CD4-positive, alpha-beta T cell treated with Interleukin-17A for 4 hours (primary cell): ENCODE measurements at regions not wholly inside any gene's neighbourhood (a gene's known extent, or its start where the extent isn't known, plus 50 kb on each side); places are given as distances from the start of the nearest gene placed in this dataset.

ENCODE experiments used
- DNase-seq: peaks from one replicate; pipeline ENCODE4 v3.0.0-alpha.2; 2020; ENCODE audit warnings: mixed read lengths

- DNase-seq: no peak
These were observed 246.5 kb upstream of the GOLIM4 start for GRCh38 chr3:168341956-168342936.

GRCh38 chr3:168341192-168341815 lies 245.6 kb upstream of the GOLIM4 start:
- no peak for DNase-seq

GRCh38 chr3:168338161-168338560 lies 242.4 kb upstream of the GOLIM4 start:
- DNase-seq: no peak

GRCh38 chr3:168336276-168336675 lies 240.6 kb upstream of the GOLIM4 start:
- DNase-seq: no peak

GRCh38 chr3:168333410-168333935 lies 237.7 kb upstream of the GOLIM4 start:
- DNase-seq: no peak

GRCh38 chr3:168331756-168332155 lies 236.0 kb upstream of the GOLIM4 start:
- no peak for DNase-seq

GRCh38 chr3:168330983-168331382 lies 235.3 kb upstream of the GOLIM4 start:
- DNase-seq: no peak

GRCh38 chr3:168327856-168328255 lies 232.1 kb upstream of the GOLIM4 start:
- no peak for DNase-seq

GRCh38 chr3:168325684-168326083 lies 230.0 kb upstream of the GOLIM4 start:
- no peak for DNase-seq

GRCh38 chr3:168322941-168323340 lies 227.2 kb upstream of the GOLIM4 start:
- DNase-seq: no peak

GRCh38 chr3:168314166-168314565 lies 218.4 kb upstream of the GOLIM4 start:
- no peak for DNase-seq

GRCh38 chr3:168312984-168313383 lies 217.3 kb upstream of the GOLIM4 start:
- DNase-seq: no peak

- no peak for DNase-seq
These were observed 212.2 kb upstream of the GOLIM4 start for GRCh38 chr3:168307893-168308292.

- no peak for DNase-seq
These were observed 199.3 kb upstream of the GOLIM4 start for GRCh38 chr3:168295027-168295426.

- no peak for DNase-seq
These were observed 196.6 kb upstream of the GOLIM4 start for GRCh38 chr3:168292296-168292695.

- no peak for DNase-seq
These were observed 193.8 kb upstream of the GOLIM4 start for GRCh38 chr3:168289471-168290008.

GRCh38 chr3:168288511-168289401 lies 193.0 kb upstream of the GOLIM4 start:
- DNase-seq: no peak

- no peak for DNase-seq
These were observed 189.8 kb upstream of the GOLIM4 start for GRCh38 chr3:168285506-168285905.

GRCh38 chr3:168284728-168285127 lies 189.0 kb upstream of the GOLIM4 start:
- DNase-seq: no peak

- no peak for DNase-seq
These were observed 179.9 kb upstream of the GOLIM4 start for GRCh38 chr3:168275662-168276061.

GRCh38 chr3:168273917-168274316 lies 178.2 kb upstream of the GOLIM4 start:
- DNase-seq: no peak

GRCh38 chr3:168273036-168273435 lies 177.3 kb upstream of the GOLIM4 start:
- DNase-seq: no peak
